HG03575 (cell line): ENCODE measurements at regions not wholly inside any gene's neighbourhood (a gene's known extent, or its start where the extent isn't known, plus 50 kb on each side); places are given as distances from the start of the nearest gene placed in this dataset.

Experiments
- ATAC-seq: cut with Tn5 transposase; IDR thresholded peaks from one replicate; pipeline ENCODE4 v1.9.1; 2021; ENCODE audit not compliant: unreplicated experiment, insufficient number of reproducible peaks, low FRiP score; ENCODE audit errors: extremely low read depth

- ATAC-seq, result no peak
Observed at GRCh38 chr10:113345826-113346624, 206.8 kb upstream of the HABP2 start.

DNA sequence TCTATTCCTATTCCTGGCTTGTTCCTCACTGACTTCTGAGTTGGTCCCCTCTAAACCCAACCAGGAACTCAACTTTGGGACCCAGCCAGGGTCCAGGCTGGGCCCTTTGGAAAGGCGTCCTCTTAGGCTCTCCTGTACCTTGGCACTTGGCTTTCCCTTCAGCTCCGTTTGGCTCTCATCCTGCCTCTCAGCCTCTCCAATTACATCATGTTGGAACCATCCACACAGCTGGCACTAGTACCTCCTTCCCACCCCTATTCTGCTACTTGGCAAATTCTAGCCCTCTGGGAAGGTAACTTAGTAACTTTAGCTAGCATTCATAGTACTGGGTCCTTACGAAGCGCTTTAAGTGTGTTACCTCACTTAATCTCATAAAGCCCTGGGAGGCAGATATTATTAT, 205.3 kb upstream of the HABP2 start:
- no peak for ATAC-seq

GRCh38 chr10:113348694-113349093, 204.2 kb upstream of the HABP2 start:
- ATAC-seq, result no peak

- no peak for ATAC-seq
Observed at GRCh38 chr10:113350311-113351040, 202.4 kb upstream of the HABP2 start.

DNA sequence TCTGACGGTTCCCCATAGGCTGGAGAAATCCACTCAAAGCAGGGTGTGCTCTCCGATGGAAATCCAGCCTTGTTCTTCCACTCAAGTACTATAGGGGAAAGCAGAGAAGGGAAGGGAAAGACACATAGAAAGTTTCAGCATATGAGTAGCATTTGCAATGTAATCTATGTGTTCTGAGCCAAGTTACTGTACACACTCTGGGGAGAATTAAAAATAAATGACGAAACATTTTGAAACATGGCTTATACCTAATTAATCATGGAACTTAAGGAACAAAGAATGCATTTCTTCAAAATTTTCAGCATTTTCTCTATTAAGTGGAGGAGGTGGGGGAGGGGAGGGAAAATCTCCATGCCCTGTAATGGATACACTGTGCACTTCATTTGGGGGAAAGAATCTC, 198.1 kb upstream of the HABP2 start:
- no peak for ATAC-seq

- ATAC-seq, result no peak
Observed at GRCh38 chr10:113356794-113357680, 195.8 kb upstream of the HABP2 start.

- no peak for ATAC-seq
Observed at GRCh38 chr10:113357681-113358300, 195.1 kb upstream of the HABP2 start.

DNA sequence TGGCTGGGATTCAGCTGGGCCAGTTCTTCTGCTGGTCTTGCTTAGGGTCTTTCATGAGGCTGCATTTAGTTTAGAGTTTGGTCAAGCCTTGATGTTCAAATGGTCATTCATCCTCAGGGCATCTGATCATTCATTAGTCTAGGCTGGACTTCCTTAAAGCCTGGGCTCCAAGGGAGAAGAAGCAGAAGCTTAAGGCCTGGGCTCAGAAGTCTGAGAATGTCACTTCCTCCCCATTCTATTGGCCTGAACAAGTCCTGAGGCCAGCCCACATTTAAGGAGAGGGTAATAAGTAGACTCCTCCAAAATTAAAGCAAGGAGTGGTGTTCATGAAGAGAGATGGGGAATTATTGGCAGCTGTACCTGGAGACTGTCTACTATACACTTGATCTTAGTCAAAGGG, 193.2 kb upstream of the HABP2 start:
- ATAC-seq, result no peak

GRCh38 chr10:113360870-113361269, 192.0 kb upstream of the HABP2 start:
- ATAC-seq, result no peak

GRCh38 chr10:113362645-113363091, 190.2 kb upstream of the HABP2 start:
- no peak for ATAC-seq

GRCh38 chr10:113364227-113364626, 188.6 kb upstream of the HABP2 start:
- ATAC-seq, result no peak

- no peak for ATAC-seq
Observed at GRCh38 chr10:113368666-113369364, 184.0 kb upstream of the HABP2 start.

DNA sequence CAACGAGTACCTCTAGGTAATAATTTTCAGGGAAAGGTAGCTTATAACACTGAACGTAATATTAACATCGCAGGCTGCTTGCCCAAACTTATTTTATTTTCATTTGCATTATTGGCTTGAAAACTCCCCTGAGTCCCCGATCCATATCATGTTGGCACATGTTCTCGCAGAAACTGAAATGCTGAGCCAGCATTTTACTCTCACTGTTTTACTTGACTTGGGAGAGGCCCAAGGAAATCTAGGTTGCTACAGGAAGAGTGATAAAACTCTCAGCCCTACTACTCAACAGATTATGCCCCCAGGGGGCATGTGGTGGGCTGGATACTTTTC, 183.5 kb upstream of the HABP2 start:
- ATAC-seq, result no peak

DNA sequence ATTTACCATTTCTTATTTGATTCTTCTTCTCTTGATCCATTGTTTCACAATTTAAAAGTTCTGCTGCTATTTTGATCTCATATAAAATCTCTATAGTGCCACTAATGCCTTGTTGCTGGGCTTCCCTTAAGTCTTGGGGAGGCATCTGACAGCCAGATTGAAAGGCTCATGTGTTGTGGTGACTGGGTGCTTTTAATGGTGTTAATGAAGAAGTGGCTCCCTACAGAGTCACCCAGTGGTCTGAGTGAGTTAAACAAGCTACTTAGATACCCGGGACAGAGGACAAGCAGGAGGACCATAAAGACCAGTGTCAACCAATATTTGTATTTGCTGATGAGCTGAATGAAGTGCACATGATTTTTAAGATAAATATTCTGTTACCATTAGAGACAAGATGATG, 176.4 kb upstream of the HABP2 start:
- no peak for ATAC-seq

DNA sequence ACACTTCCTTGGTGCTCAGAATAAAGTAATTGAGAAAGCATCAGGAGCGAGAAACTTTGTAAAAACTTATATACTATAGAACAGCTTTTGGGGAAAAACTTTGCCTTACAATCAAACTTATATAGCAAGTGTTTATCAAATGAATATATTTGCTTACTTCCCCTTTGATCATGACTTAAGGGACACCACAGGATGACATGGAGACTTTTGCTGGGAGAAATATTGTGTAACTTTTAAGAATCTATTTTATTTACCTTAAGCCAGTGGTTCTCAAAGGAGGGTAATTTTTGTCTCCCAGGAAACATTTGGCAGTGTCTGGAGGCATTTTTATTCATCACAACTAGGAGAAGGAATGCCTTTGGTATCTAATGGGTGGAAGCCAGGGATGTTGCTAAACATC, 173.8 kb upstream of the HABP2 start:
- no peak for ATAC-seq

- no peak for ATAC-seq
Observed at GRCh38 chr10:113381416-113381815, 171.4 kb upstream of the HABP2 start.

- ATAC-seq, result no peak
Observed at GRCh38 chr10:113381981-113382509, 170.8 kb upstream of the HABP2 start.

DNA sequence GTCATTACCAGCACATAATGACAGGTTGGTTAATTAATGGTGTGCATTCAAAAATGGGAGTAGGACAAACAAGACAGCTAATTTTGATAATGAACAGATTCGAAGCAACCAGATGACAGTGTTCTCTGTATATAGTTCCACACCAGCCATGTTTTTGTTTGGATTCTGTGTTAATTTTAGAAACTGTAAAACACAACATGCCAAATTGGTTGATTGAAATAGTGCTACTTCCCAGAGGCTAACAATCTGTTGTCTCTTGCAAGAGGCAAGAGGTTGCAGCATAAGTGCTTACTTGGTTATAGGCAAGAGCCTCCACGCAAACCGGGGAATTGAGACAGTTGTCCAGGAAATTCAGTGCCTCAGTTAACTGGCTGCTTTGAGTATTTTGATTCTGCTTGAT, 170.2 kb upstream of the HABP2 start:
- no peak for ATAC-seq
